ENCODE measurements at regions not wholly inside any gene's neighbourhood (a gene's known extent, or its start where the extent isn't known, plus 50 kb on each side); places are given as distances from the start of the nearest gene placed in this dataset.

- TF ChIP-seq JUN (IDR thresholded peaks at IDR 0.05; ENCODE audit: low read depth, low read length): no peak
- no peak for TF ChIP-seq GABPA (IDR thresholded peaks at IDR 0.05; ENCODE audit: borderline replicate concordance, insufficient read depth, low read length)
- TF ChIP-seq MAFK (IDR thresholded peaks at IDR 0.05; ENCODE audit: low read depth, low read length): no peak
- no peak for TF ChIP-seq CTCF (IDR thresholded peaks at IDR 0.05; ENCODE audit: control extremely low read depth in 1 of 3, insufficient read depth in 1 of 3, low read depth in 1 of 3, low read length in 3 of 3)
- no peak for TF ChIP-seq CHD2 (IDR thresholded peaks at IDR 0.05; ENCODE audit: low read length)
- no peak for TF ChIP-seq SP4 (IDR thresholded peaks at IDR 0.05; ENCODE audit: low read length)
- no peak for TF ChIP-seq CHD1 (IDR thresholded peaks at IDR 0.05; ENCODE audit: low read depth, low read length)
- no peak for TF ChIP-seq EP300 (IDR thresholded peaks at IDR 0.05; ENCODE audit: borderline replicate concordance in 1 of 2, low read depth in 2 of 2, low read length in 2 of 2)
- no peak for TF ChIP-seq FOSL1 (IDR thresholded peaks at IDR 0.05; ENCODE audit: insufficient read depth, low read depth, low read length)
Observed at GRCh38 chr6:81640126-81640525, 112.4 kb downstream of the TENT5A start.

Data from H1 (cell line).